SK-N-MC (cell line): ENCODE measurements at regions not wholly inside any gene's neighbourhood (a gene's known extent, or its start where the extent isn't known, plus 50 kb on each side); places are given as distances from the start of the nearest gene placed in this dataset.

Experiments
- EZH2 ChIP-seq: fragments of 200-600 bp; sonication (generic); IDR thresholded peaks from one replicate; pipeline ENCODE4 v1.6.1; 2017; ENCODE audit warnings: antibody characterized with exemption
- POLR2AphosphoS5 ChIP-seq: IDR thresholded peaks from 2 replicates; pipeline ENCODE4 v1.6.1; 2012; ENCODE audit warnings: mild to moderate bottlenecking, low read depth, low read length, borderline replicate concordance

- TF ChIP-seq EZH2: no peak
- TF ChIP-seq POLR2AphosphoS5: no peak
These were observed 642.1 kb upstream of the CCDC179 start for GRCh38 chr11:23502389-23502788.
